ENCODE measurements at regions not wholly inside any gene's neighbourhood (a gene's known extent, or its start where the extent isn't known, plus 50 kb on each side); places are given as distances from the start of the nearest gene placed in this dataset.

DNA sequence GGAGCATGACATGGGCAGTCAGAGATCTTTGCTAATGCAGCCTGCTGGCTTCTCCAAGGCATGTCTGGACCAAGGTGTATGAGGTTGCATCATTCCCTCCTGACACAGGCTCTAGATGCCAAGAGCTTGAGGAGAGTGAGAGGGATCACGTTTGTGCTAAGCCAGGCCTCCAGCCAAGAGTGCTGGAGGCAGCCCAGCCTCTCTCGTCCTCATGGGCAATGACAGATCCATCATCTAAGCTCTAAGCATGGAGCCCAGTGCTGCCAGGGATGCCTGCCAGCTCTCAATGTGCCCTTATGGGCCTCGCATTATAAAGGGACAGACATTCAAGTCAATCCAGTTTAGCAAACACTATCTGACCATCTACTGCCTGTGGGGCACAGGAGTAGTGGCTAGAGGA, 136.3 kb upstream of the VSTM2B start:
- no peaks in the 10 kb centered on the region for H3K36me3 ChIP-seq (ENCODE audit: low read depth, missing control alignments)
- DNase-seq = no peak
- no peaks in the 10 kb centered on the region for H3K9me3 ChIP-seq
- 42 to 100% methylated on average over 1 to 3 of the region's 3 CpGs for WGBS, 2 donors
- TF ChIP-seq, protein P1, sequence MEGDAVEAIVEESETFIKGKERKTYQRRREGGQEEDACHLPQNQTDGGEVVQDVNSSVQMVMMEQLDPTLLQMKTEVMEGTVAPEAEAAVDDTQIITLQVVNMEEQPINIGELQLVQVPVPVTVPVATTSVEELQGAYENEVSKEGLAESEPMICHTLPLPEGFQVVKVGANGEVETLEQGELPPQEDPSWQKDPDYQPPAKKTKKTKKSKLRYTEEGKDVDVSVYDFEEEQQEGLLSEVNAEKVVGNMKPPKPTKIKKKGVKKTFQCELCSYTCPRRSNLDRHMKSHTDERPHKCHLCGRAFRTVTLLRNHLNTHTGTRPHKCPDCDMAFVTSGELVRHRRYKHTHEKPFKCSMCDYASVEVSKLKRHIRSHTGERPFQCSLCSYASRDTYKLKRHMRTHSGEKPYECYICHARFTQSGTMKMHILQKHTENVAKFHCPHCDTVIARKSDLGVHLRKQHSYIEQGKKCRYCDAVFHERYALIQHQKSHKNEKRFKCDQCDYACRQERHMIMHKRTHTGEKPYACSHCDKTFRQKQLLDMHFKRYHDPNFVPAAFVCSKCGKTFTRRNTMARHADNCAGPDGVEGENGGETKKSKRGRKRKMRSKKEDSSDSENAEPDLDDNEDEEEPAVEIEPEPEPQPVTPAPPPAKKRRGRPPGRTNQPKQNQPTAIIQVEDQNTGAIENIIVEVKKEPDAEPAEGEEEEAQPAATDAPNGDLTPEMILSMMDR (IDR thresholded peaks at IDR 0.05) = no peak
- TF ChIP-seq POLR2A (IDR thresholded peaks at IDR 0.05) = no peak
- no peak overlapping the region for H3K4me3 ChIP-seq
- no peak overlapping the region for H3K27ac ChIP-seq
- intact Hi-C loops (cut with DNase I; ENCODE audit: low total_unique reads) = no loop called here
- no peaks in the 10 kb centered on the region for H3K4me1 ChIP-seq
- no peaks in the 10 kb centered on the region for H3K27me3 ChIP-seq

GRCh38 chr19:29390742-29391141, 135.1 kb upstream of the VSTM2B start:
- intact Hi-C loops (cut with DNase I; ENCODE audit: low total_unique reads) = no loop called here
- DNase-seq = no peak
- H3K4me3 ChIP-seq = no peak overlapping the region
- no peaks in the 10 kb centered on the region for H3K4me1 ChIP-seq
- H3K27me3 ChIP-seq = no peaks in the 10 kb centered on the region
- no peaks in the 10 kb centered on the region for H3K36me3 ChIP-seq (ENCODE audit: low read depth, missing control alignments)
- H3K9me3 ChIP-seq = no peaks in the 10 kb centered on the region
- TF ChIP-seq, protein P1 (IDR thresholded peaks at IDR 0.05) = no peak
- no peak for TF ChIP-seq POLR2A (IDR thresholded peaks at IDR 0.05)
- no peak overlapping the region for H3K27ac ChIP-seq

GRCh38 chr19:29393915-29394460, 131.8 kb upstream of the VSTM2B start:
- Histone ChIP-seq H3K4me1 (no peaks in the 10 kb centered on the region), H3K27ac (no peak overlapping the region), H3K36me3 (ENCODE audit: low read depth, missing control alignments) (no peaks in the 10 kb centered on the region), H3K4me3 (no peak overlapping the region), H3K9me3 (no peaks in the 10 kb centered on the region), H3K27me3 (no peaks in the 10 kb centered on the region)
- WGBS, 2 donors = 68 to 75% methylated on average over 7 of the region's 7 CpGs
- DNase-seq = no peak
- TF ChIP-seq, protein P1 (IDR thresholded peaks at IDR 0.05) = no peak
- no peak for TF ChIP-seq POLR2A (IDR thresholded peaks at IDR 0.05)
- intact Hi-C loops (cut with DNase I; ENCODE audit: low total_unique reads) = no loop called here

- Histone ChIP-seq H3K9me3 (no peaks in the 10 kb centered on the region), H3K27ac (no peak overlapping the region), H3K4me3 (no peak overlapping the region), H3K27me3 (no peaks in the 10 kb centered on the region), H3K4me1 (no peaks in the 10 kb centered on the region), H3K36me3 (ENCODE audit: low read depth, missing control alignments) (no peaks in the 10 kb centered on the region)
- intact Hi-C loops (cut with DNase I; ENCODE audit: low total_unique reads) = no loop called here
- WGBS, 2 donors = 56 to 59% methylated on average over 12 to 13 of the region's 13 CpGs
- no peak for DNase-seq
- TF ChIP-seq, protein P1 (IDR thresholded peaks at IDR 0.05) = no peak
- TF ChIP-seq POLR2A (IDR thresholded peaks at IDR 0.05) = no peak
Observed at GRCh38 chr19:29395111-29395733, 130.6 kb upstream of the VSTM2B start.
